Transverse colon (tissue), 4 donors: ENCODE measurements at regions not wholly inside any gene's neighbourhood (a gene's known extent, or its start where the extent isn't known, plus 50 kb on each side); places are given as distances from the start of the nearest gene placed in this dataset.
"Not testable (repeated sequence)": the region's sequence is repeated elsewhere in the genome, so short reads cannot be mapped to it uniquely, and the experiment has no call there.

Experiments used
- DNase-seq: peaks from one replicate; pipeline ENCODE4 v3.0.0-alpha.2; 2019
- H3K27ac ChIP-seq, 4 donors: fragments of 200-600 bp; sonication (generic); 2 replicates each; pipeline ENCODE4 v1.5.1; 2016 to 2018; ENCODE audit warnings: inconsistent platforms in 4 of 4
- H3K27me3 ChIP-seq: fragments of 200-600 bp; sonication (generic); 2 replicates; pipeline ENCODE4 v1.5.1; 2017; ENCODE audit warnings: inconsistent platforms
- H3K36me3 ChIP-seq, 4 donors: fragments of 200-600 bp; sonication (generic); 2 replicates each; pipeline ENCODE4 v1.5.1; 2017 to 2019; ENCODE audit warnings: inconsistent platforms in 4 of 4
- H3K4me1 ChIP-seq, 4 donors: fragments of 200-600 bp; sonication (generic); 2 replicates each; pipeline ENCODE4 v1.5.1; 2017 to 2020; ENCODE audit warnings: inconsistent platforms in 4 of 4
- H3K4me3 ChIP-seq, 4 donors: fragments of 200-600 bp; sonication (generic); 1 replicate in 1 of 4; 2 replicates in 3 of 4; pipeline versions ENCODE4 v1.5.1 to v1.6.1; 2017 to 2019; ENCODE audit warnings: inconsistent platforms in 4 of 4
- H3K9me3 ChIP-seq, 2 donors: fragments of 200-600 bp; sonication (generic); 2 replicates each; pipeline ENCODE4 v1.5.1; 2017 to 2019; ENCODE audit warnings: inconsistent platforms in 2 of 2
- CTCF ChIP-seq, 5 experiments: fragments of 200-600 bp in 3 of 5; fragments of 450-650 bp in 2 of 5; sonication (generic) in 3 of 5; IDR thresholded peaks; 1 replicate in 2 of 5; 2 replicates in 3 of 5; pipeline ENCODE4 v1.5.1; 2016 to 2017; ENCODE audit warnings: antibody characterized with exemption in 5 of 5, inconsistent platforms in 3 of 5, mild to moderate bottlenecking in 2 of 5, moderate library complexity in 1 of 5
- EP300 ChIP-seq: sonication (generic); formaldehyde crosslinking; IDR thresholded peaks from one replicate; pipeline ENCODE4 v1.6.1; 2017; ENCODE audit warnings: antibody characterized with exemption, low read depth
- POLR2A ChIP-seq: fragments of 450-650 bp; IDR thresholded peaks from one replicate; pipeline ENCODE4 v1.6.1; 2016; ENCODE audit warnings: antibody characterized with exemption, mild to moderate bottlenecking, moderate library complexity
- POLR2AphosphoS5 ChIP-seq, 3 donors: sonication (generic); formaldehyde crosslinking; IDR thresholded peaks; one replicate each; pipeline ENCODE4 v1.6.1; 2016; ENCODE audit warnings: antibody characterized with exemption in 3 of 3
- WGBS, 2 donors: methylation state at CpG; one replicate each; pipeline ENCODE4 v1.1.5; 2018; ENCODE audit warnings: low coverage in 1 of 2; 5-methylcytosine and 5-hydroxymethylcytosine counted together
- in situ Hi-C, 4 donors: fragments of 200-750 bp; cut with MboI; loops; one replicate each; pipeline versions ENCODE4 v1.15.0 to v1.15.1; 2017; ENCODE audit warnings: low sequenced_read_pairs in 3 of 4, low pct_ligation_motif_present in 1 of 4, low pct_unique_long_range_greater_than_20kb in 1 of 4
- intact Hi-C: fragments of 100-400 bp; cut with DNase I; formaldehyde crosslinking; loops from one replicate; pipeline ENCODE4 v1.15.1; 2023; ENCODE audit warnings: low total_unique reads

DNA sequence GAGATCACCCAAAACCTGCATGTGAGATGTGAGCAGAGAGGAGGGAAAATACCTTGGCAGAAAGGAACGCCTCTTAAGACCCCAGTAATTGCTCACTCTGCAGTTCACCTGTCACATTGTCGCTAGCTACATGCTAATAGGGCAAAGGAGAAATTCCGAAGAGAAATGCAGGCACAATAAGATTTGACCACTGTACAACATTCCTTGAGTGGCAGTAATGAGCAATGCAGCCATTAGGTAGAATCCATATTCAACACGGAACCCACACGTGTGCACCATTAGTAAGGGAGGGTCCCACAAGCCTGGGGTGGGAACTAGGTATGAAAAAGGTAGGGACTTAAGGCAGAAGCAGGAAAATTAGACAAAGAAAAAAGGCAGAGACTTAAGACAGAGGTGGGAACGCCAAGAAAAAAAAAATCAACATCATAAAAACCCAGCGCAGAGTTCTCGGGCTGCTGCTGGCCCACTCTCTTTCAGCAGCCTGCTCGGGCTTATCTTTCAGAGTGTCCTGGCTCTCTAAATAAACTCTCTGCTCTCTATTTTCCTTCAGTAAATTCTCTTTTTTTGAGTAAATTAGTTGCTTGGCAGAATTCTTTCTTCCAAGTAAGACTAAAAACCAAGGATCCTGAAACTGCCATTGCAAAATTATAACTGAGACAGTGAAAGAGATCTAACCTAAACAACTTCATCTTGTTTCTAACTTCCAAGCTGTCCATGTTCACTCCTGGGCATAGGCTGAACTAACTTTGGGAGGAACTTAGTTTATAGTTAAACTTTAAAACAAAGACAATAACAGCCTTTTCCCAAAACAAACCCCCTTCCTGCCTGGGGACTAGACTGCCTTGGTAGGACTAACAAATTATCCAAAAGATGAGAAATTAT is 116.5 kb downstream of the CD24 start:
- Histone ChIP-seq H3K27me3 (no peaks in the 10 kb centered on the region), H3K36me3 (no peaks in the 10 kb centered on the region), H3K9me3 (peaks cover 0 to 6% of the 10 kb centered on the region in 2 donors), H3K4me1 (peaks cover 0 to 20% (median 7%) of the 10 kb centered on the region in 4 donors), H3K27ac (peak overlapping the region; percentile 59 to 77 (median 62)), H3K4me3 (no peak overlapping the region)
- no peak for DNase-seq
- intact Hi-C loops = no loop called here
- WGBS, 2 donors = 75 to 85% methylated on average over 7 to 9 of the region's 9 CpGs
- TF ChIP-seq CTCF (IDR thresholded peaks at IDR 0.05) (no peak), POLR2AphosphoS5 (IDR thresholded peaks at IDR 0.05) (no peak), EP300 (no peak), POLR2A (no peak)
- in situ Hi-C loops = no loop called here

DNA sequence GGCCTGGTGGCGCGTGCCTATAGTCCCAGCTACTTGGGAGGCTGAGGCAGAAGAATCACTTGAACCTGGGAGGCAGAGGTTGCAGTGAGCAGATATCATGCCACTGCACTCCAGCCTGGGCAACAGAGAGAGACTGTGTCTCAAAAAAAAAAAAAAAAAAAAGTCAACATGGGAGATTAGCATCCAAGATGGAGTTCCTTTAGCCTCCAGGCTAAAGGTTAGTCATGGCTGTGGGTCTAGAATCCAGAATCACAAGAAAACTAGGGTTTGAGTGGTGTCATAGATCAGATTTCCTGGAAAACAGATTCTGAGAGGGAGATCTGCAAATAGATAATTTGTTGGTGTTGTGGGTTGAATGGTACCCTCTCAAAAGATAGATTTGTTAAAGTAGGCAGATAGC is 117.2 kb downstream of the CD24 start:
- 92% methylated on average over 2 of the region's 2 CpGs; no CpG with 5 or more reads in 1 of the 2 donors for WGBS, 2 donors
- in situ Hi-C loops = not testable (repeated sequence)

DNA sequence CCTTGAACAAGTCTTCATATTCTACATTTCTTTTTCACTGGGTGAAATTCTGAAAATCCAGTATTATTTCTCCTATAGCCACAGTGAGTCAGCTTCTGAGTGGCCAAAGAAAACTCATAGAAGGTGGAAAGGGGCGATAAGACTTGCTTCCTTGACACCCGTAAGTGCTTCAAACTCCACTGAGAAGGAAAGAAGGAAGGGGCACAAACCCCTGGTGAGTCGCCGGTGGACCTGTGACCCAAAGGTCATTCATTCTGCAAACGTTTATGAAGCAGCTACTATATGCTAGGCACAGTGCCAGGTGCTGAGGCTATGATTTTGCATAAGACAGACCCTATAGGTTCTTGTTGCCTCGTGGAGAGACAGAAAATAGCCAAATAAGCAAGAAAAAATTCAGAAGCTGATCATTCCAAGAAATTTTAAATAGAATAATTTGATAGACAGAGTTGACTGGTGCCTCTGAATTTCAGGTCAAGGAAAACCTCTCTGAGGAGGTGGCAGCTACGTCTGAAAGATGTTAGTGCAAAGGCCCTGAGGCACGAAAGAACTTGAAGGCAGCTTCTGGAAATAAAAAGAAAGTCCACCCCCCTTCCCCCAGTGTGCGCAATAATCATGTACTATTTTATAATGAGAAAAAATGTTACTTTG is 118.2 kb downstream of the CD24 start:
- TF ChIP-seq EP300 (no peak), POLR2A (no peak), POLR2AphosphoS5 (IDR thresholded peaks at IDR 0.05) (no peak), CTCF (IDR thresholded peaks at IDR 0.05) (no peak)
- intact Hi-C loops = no loop called here
- DNase-seq = no peak
- H3K9me3 ChIP-seq = no peaks in the 10 kb centered on the region
- no peak overlapping the region for H3K4me3 ChIP-seq
- in situ Hi-C loops = no loop called here
- H3K27ac ChIP-seq = no peak overlapping the region
- H3K27me3 ChIP-seq = no peaks in the 10 kb centered on the region
- peaks cover 0 to 20% (median 7%) of the 10 kb centered on the region in 4 donors for H3K4me1 ChIP-seq
- no peaks in the 10 kb centered on the region for H3K36me3 ChIP-seq
- WGBS, 2 donors = 81% methylated on average over 6 to 9 of the region's 9 CpGs

More for the DNA sequence above, 117.2 kb downstream of the CD24 start:
- Histone ChIP-seq H3K27ac (peak overlapping the region in 1 of 4 donors; percentile 77), H3K4me1 (peaks cover 0 to 20% (median 7%) of the 10 kb centered on the region in 4 donors)
- intact Hi-C loops, H3K9me3 ChIP-seq, H3K4me3 ChIP-seq, H3K36me3 ChIP-seq, DNase-seq, H3K27me3 ChIP-seq: not testable (repeated sequence)

DNA sequence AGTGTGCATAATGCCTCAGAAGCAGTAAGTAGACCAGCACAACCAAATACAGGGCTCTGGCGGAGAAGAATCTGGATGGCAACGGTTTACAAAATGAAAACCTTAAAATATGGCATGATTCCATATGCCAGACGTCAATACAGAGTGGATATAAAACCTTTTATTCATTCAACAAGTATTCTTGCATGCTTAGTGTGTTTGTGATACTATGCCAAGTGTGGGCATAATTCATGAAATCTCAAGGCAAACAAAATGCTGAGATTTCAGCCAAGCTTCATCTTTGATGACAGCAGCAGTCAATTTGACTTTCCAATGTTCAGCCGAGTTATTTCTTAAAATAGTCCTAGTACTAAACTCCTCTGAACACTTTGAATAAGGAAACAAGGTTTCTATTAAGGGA is 119.4 kb downstream of the CD24 start:
- H3K27ac ChIP-seq = no peak overlapping the region
- in situ Hi-C loops (no loop called here), intact Hi-C loops (no loop called here)
- TF ChIP-seq POLR2A = no peak
- no peak for TF ChIP-seq POLR2AphosphoS5 (IDR thresholded peaks at IDR 0.05)
- no peak for TF ChIP-seq CTCF (IDR thresholded peaks at IDR 0.05)
- TF ChIP-seq EP300 = no peak
- no peaks in the 10 kb centered on the region for H3K9me3 ChIP-seq
- peaks cover 0 to 20% (median 7%) of the 10 kb centered on the region in 4 donors for H3K4me1 ChIP-seq
- H3K4me3 ChIP-seq = no peak overlapping the region
- DNase-seq = no peak
- H3K36me3 ChIP-seq = no peaks in the 10 kb centered on the region
- no peaks in the 10 kb centered on the region for H3K27me3 ChIP-seq
- 66 to 73% methylated on average over 4 of the region's 4 CpGs for WGBS, 2 donors
